ENCODE measurements at regions not wholly inside any gene's neighbourhood (a gene's known extent, or its start where the extent isn't known, plus 50 kb on each side); places are given as distances from the start of the nearest gene placed in this dataset.

DNA sequence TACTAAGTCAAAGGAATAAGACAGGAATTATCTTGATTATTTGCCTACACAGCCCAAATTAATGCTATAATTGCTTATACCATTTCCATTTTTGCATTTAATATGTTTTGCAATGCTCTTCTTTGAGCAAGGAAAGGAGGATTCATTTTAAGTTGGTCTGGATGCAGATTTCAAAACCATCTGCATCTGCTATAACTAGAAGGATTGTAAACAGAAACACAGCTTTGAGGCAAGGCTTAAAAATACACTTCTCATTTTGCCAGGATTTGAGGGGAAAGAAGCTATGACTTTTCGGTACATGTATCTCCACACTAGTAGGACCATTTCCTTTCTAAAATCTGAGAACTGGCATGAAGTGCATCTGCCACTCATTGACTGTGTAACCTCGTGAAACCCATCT is 95.9 kb upstream of the MTNR1B start:
- no peak for TF ChIP-seq EZH2 (IDR thresholded peaks at IDR 0.05; ENCODE audit: low read depth, low read length, severe bottlenecking)
- TF ChIP-seq CREB1 (IDR thresholded peaks at IDR 0.05): no peak
- TF ChIP-seq, protein P1, sequence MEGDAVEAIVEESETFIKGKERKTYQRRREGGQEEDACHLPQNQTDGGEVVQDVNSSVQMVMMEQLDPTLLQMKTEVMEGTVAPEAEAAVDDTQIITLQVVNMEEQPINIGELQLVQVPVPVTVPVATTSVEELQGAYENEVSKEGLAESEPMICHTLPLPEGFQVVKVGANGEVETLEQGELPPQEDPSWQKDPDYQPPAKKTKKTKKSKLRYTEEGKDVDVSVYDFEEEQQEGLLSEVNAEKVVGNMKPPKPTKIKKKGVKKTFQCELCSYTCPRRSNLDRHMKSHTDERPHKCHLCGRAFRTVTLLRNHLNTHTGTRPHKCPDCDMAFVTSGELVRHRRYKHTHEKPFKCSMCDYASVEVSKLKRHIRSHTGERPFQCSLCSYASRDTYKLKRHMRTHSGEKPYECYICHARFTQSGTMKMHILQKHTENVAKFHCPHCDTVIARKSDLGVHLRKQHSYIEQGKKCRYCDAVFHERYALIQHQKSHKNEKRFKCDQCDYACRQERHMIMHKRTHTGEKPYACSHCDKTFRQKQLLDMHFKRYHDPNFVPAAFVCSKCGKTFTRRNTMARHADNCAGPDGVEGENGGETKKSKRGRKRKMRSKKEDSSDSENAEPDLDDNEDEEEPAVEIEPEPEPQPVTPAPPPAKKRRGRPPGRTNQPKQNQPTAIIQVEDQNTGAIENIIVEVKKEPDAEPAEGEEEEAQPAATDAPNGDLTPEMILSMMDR (IDR thresholded peaks at IDR 0.05; ENCODE audit: control extremely low read depth in 1 of 3, insufficient read depth in 1 of 3, low read depth in 1 of 3, low read length in 3 of 3): no peak
- TF ChIP-seq CHD2 (IDR thresholded peaks at IDR 0.05; ENCODE audit: low read length): no peak
- TF ChIP-seq MAFK (IDR thresholded peaks at IDR 0.05; ENCODE audit: low read depth, low read length): no peak
- TF ChIP-seq EP300 (IDR thresholded peaks at IDR 0.05; ENCODE audit: borderline replicate concordance in 1 of 2, low read depth in 2 of 2, low read length in 2 of 2): no peak
- TF ChIP-seq USF2 (IDR thresholded peaks at IDR 0.05; ENCODE audit: low read length): no peak
- no peak for TF ChIP-seq PHF8 (conservative IDR thresholded peaks at IDR 0.05; ENCODE audit: low read depth, low read length)
- TF ChIP-seq SIN3A (conservative IDR thresholded peaks at IDR 0.05 in 1 of 2, IDR thresholded peaks at IDR 0.05 in 1 of 2; ENCODE audit: low read depth in 1 of 2, low read length in 2 of 2): no peak
- TF ChIP-seq, protein P2, sequence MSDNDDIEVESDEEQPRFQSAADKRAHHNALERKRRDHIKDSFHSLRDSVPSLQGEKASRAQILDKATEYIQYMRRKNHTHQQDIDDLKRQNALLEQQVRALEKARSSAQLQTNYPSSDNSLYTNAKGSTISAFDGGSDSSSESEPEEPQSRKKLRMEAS (IDR thresholded peaks at IDR 0.05): no peak
- no peak for TF ChIP-seq SUZ12 (IDR thresholded peaks at IDR 0.05; ENCODE audit: low read length)
